SH-SY5Y (cell line): ENCODE measurements at regions not wholly inside any gene's neighbourhood (a gene's known extent, or its start where the extent isn't known, plus 50 kb on each side); places are given as distances from the start of the nearest gene placed in this dataset.

Experiments used
- GATA2 ChIP-seq: IDR thresholded peaks from 2 replicates; pipeline ENCODE4 v1.6.1; 2011; ENCODE audit warnings: mild to moderate bottlenecking, low read depth, low read length
- GATA3 ChIP-seq: IDR thresholded peaks from 2 replicates; pipeline ENCODE4 v1.6.1; 2011; ENCODE audit warnings: low read depth, mild to moderate bottlenecking, low read length, moderate library complexity

GRCh38 chr15:61644550-61644949 lies 415.4 kb upstream of the RORA start:
- no peak for TF ChIP-seq GATA3
- no peak for TF ChIP-seq GATA2
